ENCODE measurements at regions not wholly inside any gene's neighbourhood (a gene's known extent, or its start where the extent isn't known, plus 50 kb on each side); places are given as distances from the start of the nearest gene placed in this dataset.

GRCh38 chr18:71250191-71250590, 961.3 kb downstream of the SOCS6 start:
- no peak for TF ChIP-seq SIN3A (IDR thresholded peaks at IDR 0.05; ENCODE audit: borderline replicate concordance, insufficient read depth, low read length)
- no peak for TF ChIP-seq FOXP2 (optimal IDR thresholded peaks at IDR 0.05; ENCODE audit: borderline replicate concordance, extremely low read depth, extremely low read length, insufficient read depth)
- TF ChIP-seq POLR2AphosphoS5 (IDR thresholded peaks at IDR 0.05; ENCODE audit: low read depth, low read length) = no peak

GRCh38 chr18:71249791-71250190, 960.9 kb downstream of the SOCS6 start:
- TF ChIP-seq, protein P1, sequence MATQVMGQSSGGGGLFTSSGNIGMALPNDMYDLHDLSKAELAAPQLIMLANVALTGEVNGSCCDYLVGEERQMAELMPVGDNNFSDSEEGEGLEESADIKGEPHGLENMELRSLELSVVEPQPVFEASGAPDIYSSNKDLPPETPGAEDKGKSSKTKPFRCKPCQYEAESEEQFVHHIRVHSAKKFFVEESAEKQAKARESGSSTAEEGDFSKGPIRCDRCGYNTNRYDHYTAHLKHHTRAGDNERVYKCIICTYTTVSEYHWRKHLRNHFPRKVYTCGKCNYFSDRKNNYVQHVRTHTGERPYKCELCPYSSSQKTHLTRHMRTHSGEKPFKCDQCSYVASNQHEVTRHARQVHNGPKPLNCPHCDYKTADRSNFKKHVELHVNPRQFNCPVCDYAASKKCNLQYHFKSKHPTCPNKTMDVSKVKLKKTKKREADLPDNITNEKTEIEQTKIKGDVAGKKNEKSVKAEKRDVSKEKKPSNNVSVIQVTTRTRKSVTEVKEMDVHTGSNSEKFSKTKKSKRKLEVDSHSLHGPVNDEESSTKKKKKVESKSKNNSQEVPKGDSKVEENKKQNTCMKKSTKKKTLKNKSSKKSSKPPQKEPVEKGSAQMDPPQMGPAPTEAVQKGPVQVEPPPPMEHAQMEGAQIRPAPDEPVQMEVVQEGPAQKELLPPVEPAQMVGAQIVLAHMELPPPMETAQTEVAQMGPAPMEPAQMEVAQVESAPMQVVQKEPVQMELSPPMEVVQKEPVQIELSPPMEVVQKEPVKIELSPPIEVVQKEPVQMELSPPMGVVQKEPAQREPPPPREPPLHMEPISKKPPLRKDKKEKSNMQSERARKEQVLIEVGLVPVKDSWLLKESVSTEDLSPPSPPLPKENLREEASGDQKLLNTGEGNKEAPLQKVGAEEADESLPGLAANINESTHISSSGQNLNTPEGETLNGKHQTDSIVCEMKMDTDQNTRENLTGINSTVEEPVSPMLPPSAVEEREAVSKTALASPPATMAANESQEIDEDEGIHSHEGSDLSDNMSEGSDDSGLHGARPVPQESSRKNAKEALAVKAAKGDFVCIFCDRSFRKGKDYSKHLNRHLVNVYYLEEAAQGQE (IDR thresholded peaks at IDR 0.05; ENCODE audit: insufficient read depth in 1 of 2, low read depth in 2 of 2, low read length in 2 of 2) = no peak
- no peak for TF ChIP-seq SIN3A (IDR thresholded peaks at IDR 0.05; ENCODE audit: borderline replicate concordance, insufficient read depth, low read length)

- TF ChIP-seq, protein P1 (IDR thresholded peaks at IDR 0.05; ENCODE audit: insufficient read depth in 1 of 2, low read depth in 2 of 2, low read length in 2 of 2) = no peak
- TF ChIP-seq POLR2AphosphoS5 (IDR thresholded peaks at IDR 0.05; ENCODE audit: low read depth, low read length) = no peak
Observed at GRCh38 chr18:71242981-71243380, 954.1 kb downstream of the SOCS6 start.

GRCh38 chr18:71238974-71239624, 950.3 kb downstream of the SOCS6 start:
- no peak for TF ChIP-seq SIN3A (IDR thresholded peaks at IDR 0.05; ENCODE audit: borderline replicate concordance, insufficient read depth, low read length)

- no peak for TF ChIP-seq FOXP2 (optimal IDR thresholded peaks at IDR 0.05; ENCODE audit: borderline replicate concordance, extremely low read depth, extremely low read length, insufficient read depth)
Observed at GRCh38 chr18:71237641-71238040, 948.8 kb downstream of the SOCS6 start.

GRCh38 chr18:71233177-71233576, 944.3 kb downstream of the SOCS6 start:
- TF ChIP-seq, protein P1 (IDR thresholded peaks at IDR 0.05; ENCODE audit: insufficient read depth in 1 of 2, low read depth in 2 of 2, low read length in 2 of 2) = no peak
- no peak for TF ChIP-seq POLR2AphosphoS5 (IDR thresholded peaks at IDR 0.05; ENCODE audit: low read depth, low read length)
- no peak for TF ChIP-seq SIN3A (IDR thresholded peaks at IDR 0.05; ENCODE audit: borderline replicate concordance, insufficient read depth, low read length)
- no peak for TF ChIP-seq FOXP2 (optimal IDR thresholded peaks at IDR 0.05; ENCODE audit: borderline replicate concordance, extremely low read depth, extremely low read length, insufficient read depth)
- no peak for TF ChIP-seq TAF1 (IDR thresholded peaks at IDR 0.05; ENCODE audit: borderline replicate concordance, insufficient read depth, low read length)

GRCh38 chr18:71223486-71223885, 934.6 kb downstream of the SOCS6 start:
- no peak for TF ChIP-seq TAF1 (IDR thresholded peaks at IDR 0.05; ENCODE audit: borderline replicate concordance, insufficient read depth, low read length)
- no peak for TF ChIP-seq SIN3A (IDR thresholded peaks at IDR 0.05; ENCODE audit: borderline replicate concordance, insufficient read depth, low read length)
- TF ChIP-seq, protein P1 (IDR thresholded peaks at IDR 0.05; ENCODE audit: insufficient read depth in 1 of 2, low read depth in 2 of 2, low read length in 2 of 2) = no peak
- TF ChIP-seq POLR2AphosphoS5 (IDR thresholded peaks at IDR 0.05; ENCODE audit: low read depth, low read length) = no peak
- no peak for TF ChIP-seq FOXP2 (optimal IDR thresholded peaks at IDR 0.05; ENCODE audit: borderline replicate concordance, extremely low read depth, extremely low read length, insufficient read depth)

All from PFSK-1 (cell line).